ENCODE measurements at regions not wholly inside any gene's neighbourhood (a gene's known extent, or its start where the extent isn't known, plus 50 kb on each side); places are given as distances from the start of the nearest gene placed in this dataset.

DNA sequence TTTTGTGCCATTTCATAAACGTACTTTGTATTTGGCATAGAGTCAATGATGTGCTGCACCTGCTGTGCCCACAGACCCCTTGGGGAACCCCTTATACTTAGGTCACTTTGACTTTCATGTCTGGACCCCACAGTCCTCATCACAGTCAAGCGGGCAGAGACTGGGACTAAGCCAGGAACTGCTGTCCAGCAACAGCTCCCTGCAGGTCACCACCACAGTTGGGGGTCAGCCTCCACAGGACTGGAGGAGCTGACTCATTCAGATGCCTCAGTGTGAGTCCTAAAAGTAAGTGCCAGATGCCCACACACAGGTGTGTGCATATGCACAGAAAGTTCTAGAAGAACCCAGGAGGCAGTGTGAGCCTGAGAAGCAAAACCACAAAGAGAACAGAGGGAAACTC is 339.8 kb downstream of the GABRB3 start:
- TF ChIP-seq, protein P1, sequence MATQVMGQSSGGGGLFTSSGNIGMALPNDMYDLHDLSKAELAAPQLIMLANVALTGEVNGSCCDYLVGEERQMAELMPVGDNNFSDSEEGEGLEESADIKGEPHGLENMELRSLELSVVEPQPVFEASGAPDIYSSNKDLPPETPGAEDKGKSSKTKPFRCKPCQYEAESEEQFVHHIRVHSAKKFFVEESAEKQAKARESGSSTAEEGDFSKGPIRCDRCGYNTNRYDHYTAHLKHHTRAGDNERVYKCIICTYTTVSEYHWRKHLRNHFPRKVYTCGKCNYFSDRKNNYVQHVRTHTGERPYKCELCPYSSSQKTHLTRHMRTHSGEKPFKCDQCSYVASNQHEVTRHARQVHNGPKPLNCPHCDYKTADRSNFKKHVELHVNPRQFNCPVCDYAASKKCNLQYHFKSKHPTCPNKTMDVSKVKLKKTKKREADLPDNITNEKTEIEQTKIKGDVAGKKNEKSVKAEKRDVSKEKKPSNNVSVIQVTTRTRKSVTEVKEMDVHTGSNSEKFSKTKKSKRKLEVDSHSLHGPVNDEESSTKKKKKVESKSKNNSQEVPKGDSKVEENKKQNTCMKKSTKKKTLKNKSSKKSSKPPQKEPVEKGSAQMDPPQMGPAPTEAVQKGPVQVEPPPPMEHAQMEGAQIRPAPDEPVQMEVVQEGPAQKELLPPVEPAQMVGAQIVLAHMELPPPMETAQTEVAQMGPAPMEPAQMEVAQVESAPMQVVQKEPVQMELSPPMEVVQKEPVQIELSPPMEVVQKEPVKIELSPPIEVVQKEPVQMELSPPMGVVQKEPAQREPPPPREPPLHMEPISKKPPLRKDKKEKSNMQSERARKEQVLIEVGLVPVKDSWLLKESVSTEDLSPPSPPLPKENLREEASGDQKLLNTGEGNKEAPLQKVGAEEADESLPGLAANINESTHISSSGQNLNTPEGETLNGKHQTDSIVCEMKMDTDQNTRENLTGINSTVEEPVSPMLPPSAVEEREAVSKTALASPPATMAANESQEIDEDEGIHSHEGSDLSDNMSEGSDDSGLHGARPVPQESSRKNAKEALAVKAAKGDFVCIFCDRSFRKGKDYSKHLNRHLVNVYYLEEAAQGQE (IDR thresholded peaks at IDR 0.05), result no peak
- TF ChIP-seq HOXA7 (CRISPR knock-in tag; IDR thresholded peaks at IDR 0.05) (no peak), ZFP36 (IDR thresholded peaks at IDR 0.05; ENCODE audit: borderline replicate concordance, partially characterized antibody) (no peak), EP300 (IDR thresholded peaks at IDR 0.05) (no peak), NR3C1 (IDR thresholded peaks at IDR 0.05) (no peak), POLR2AphosphoS2 (conservative IDR thresholded peaks at IDR 0.05; ENCODE audit: low read length) (no peak), SMC3 (IDR thresholded peaks at IDR 0.05) (no peak), POLR2A (IDR thresholded peaks at IDR 0.05; ENCODE audit: low read length) (no peak), RFX5 (IDR thresholded peaks at IDR 0.05) (no peak), CBX8 (IDR thresholded peaks at IDR 0.05) (no peak), BHLHE40 (IDR thresholded peaks at IDR 0.05; ENCODE audit: low read depth, low read length) (no peak), FOSL2 (IDR thresholded peaks at IDR 0.05) (no peak), FOSL2 (CRISPR knock-in tag; IDR thresholded peaks at IDR 0.05) (no peak)
- TF ChIP-seq, protein P2, sequence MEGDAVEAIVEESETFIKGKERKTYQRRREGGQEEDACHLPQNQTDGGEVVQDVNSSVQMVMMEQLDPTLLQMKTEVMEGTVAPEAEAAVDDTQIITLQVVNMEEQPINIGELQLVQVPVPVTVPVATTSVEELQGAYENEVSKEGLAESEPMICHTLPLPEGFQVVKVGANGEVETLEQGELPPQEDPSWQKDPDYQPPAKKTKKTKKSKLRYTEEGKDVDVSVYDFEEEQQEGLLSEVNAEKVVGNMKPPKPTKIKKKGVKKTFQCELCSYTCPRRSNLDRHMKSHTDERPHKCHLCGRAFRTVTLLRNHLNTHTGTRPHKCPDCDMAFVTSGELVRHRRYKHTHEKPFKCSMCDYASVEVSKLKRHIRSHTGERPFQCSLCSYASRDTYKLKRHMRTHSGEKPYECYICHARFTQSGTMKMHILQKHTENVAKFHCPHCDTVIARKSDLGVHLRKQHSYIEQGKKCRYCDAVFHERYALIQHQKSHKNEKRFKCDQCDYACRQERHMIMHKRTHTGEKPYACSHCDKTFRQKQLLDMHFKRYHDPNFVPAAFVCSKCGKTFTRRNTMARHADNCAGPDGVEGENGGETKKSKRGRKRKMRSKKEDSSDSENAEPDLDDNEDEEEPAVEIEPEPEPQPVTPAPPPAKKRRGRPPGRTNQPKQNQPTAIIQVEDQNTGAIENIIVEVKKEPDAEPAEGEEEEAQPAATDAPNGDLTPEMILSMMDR (IDR thresholded peaks at IDR 0.05), result no peak
- TF ChIP-seq, protein P3, sequence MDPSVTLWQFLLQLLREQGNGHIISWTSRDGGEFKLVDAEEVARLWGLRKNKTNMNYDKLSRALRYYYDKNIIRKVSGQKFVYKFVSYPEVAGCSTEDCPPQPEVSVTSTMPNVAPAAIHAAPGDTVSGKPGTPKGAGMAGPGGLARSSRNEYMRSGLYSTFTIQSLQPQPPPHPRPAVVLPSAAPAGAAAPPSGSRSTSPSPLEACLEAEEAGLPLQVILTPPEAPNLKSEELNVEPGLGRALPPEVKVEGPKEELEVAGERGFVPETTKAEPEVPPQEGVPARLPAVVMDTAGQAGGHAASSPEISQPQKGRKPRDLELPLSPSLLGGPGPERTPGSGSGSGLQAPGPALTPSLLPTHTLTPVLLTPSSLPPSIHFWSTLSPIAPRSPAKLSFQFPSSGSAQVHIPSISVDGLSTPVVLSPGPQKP (IDR thresholded peaks at IDR 0.05; ENCODE audit: low read depth, low read length), result no peak

Measured in A549 (cell line).